ENCODE measurements at regions not wholly inside any gene's neighbourhood (a gene's known extent, or its start where the extent isn't known, plus 50 kb on each side); places are given as distances from the start of the nearest gene placed in this dataset.

DNA sequence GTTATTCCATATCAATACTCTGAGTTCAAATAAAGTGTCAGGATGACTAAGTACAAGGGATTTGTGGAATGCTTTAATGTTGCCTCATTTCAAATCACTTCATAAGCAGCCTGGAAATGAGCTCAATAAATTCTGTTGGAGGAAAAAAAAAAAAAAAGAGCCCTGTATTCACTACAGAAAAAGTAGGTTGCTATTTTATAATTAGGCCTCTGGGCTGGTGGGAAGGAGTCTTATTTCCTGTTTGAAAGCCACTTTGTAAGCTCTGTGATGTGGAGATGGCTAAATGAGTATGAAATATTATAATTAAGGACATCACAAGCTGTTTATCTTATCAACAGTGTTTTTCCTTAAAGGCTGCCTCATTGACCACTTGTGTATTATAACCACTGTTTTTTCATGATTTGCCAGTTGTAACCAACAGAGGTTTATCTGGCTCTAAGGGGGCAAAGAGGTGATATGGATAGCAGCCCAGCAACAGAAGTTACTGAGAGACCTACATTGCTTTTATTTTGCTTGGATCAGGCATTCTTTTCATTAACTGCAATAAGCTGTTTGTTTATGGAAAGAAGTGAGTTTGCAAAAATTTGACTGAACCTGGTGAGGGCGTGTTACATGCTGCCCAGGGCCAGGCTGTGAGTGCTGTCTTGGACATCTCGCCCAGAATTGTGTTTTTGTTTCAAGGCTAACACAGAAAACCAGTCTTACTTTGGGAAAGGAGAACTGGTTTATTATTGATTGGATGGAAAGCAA lies 563.3 kb upstream of the MAP3K7 start:
- no peak for TF ChIP-seq POLR2A (IDR thresholded peaks at IDR 0.05)
- TF ChIP-seq, protein P1, sequence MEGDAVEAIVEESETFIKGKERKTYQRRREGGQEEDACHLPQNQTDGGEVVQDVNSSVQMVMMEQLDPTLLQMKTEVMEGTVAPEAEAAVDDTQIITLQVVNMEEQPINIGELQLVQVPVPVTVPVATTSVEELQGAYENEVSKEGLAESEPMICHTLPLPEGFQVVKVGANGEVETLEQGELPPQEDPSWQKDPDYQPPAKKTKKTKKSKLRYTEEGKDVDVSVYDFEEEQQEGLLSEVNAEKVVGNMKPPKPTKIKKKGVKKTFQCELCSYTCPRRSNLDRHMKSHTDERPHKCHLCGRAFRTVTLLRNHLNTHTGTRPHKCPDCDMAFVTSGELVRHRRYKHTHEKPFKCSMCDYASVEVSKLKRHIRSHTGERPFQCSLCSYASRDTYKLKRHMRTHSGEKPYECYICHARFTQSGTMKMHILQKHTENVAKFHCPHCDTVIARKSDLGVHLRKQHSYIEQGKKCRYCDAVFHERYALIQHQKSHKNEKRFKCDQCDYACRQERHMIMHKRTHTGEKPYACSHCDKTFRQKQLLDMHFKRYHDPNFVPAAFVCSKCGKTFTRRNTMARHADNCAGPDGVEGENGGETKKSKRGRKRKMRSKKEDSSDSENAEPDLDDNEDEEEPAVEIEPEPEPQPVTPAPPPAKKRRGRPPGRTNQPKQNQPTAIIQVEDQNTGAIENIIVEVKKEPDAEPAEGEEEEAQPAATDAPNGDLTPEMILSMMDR (IDR thresholded peaks at IDR 0.05), result no peak
